HL-60 (cell line): ENCODE measurements at regions not wholly inside any gene's neighbourhood (a gene's known extent, or its start where the extent isn't known, plus 50 kb on each side); places are given as distances from the start of the nearest gene placed in this dataset.

Source experiments
- POLR2AphosphoS5 ChIP-seq: IDR thresholded peaks from 2 replicates; pipeline ENCODE4 v1.6.1; 2012; ENCODE audit warnings: low read depth
- TF ChIP-seq, protein P1 (sequence below): IDR thresholded peaks from one replicate; pipeline ENCODE4 v1.5.1; 2011; ENCODE audit warnings: low read length, control low read depth, inconsistent platforms; ENCODE audit not compliant: insufficient read depth

- TF ChIP-seq, protein P1, sequence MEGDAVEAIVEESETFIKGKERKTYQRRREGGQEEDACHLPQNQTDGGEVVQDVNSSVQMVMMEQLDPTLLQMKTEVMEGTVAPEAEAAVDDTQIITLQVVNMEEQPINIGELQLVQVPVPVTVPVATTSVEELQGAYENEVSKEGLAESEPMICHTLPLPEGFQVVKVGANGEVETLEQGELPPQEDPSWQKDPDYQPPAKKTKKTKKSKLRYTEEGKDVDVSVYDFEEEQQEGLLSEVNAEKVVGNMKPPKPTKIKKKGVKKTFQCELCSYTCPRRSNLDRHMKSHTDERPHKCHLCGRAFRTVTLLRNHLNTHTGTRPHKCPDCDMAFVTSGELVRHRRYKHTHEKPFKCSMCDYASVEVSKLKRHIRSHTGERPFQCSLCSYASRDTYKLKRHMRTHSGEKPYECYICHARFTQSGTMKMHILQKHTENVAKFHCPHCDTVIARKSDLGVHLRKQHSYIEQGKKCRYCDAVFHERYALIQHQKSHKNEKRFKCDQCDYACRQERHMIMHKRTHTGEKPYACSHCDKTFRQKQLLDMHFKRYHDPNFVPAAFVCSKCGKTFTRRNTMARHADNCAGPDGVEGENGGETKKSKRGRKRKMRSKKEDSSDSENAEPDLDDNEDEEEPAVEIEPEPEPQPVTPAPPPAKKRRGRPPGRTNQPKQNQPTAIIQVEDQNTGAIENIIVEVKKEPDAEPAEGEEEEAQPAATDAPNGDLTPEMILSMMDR, result no peak
- no peak for TF ChIP-seq POLR2AphosphoS5
Measured at GRCh38 chr16:60371591-60371990, 1637.5 kb upstream of the GOT2 start.
